T-cell (primary cell): ENCODE measurements at regions not wholly inside any gene's neighbourhood (a gene's known extent, or its start where the extent isn't known, plus 50 kb on each side); places are given as distances from the start of the nearest gene placed in this dataset.

ENCODE experiments used
- ATAC-seq, 4 experiments: fragments of 200-7000 bp in 3 of 4; fragments of 150-1000 bp in 1 of 4; cut with Tn5 transposase; replicated peaks in 1 of 4; 1 replicate in 3 of 4; 2 replicates in 1 of 4; pipeline ENCODE4 v1.10.0; 2021; ENCODE audit warnings: moderate library complexity in 3 of 4, mild to moderate bottlenecking in 2 of 4, moderate number of reproducible peaks in 1 of 4
- CTCF ChIA-PET, 2 donors: fragments of 300-600 bp; sonication (Branson Sonifier 250); formaldehyde crosslinking; loops; one replicate each; lab custom pipeline; 2022; ENCODE audit warnings: antibody characterized with exemption in 2 of 2; lab: Charles Lee
- POLR2A ChIA-PET, 2 donors: fragments of 300-600 bp; sonication (Branson Sonifier 250); formaldehyde crosslinking; loops; one replicate each; lab custom pipeline; 2022; ENCODE audit warnings: antibody characterized with exemption in 2 of 2; lab: Charles Lee
- DNase-seq, 35 experiments: peaks; one replicate each; pipeline versions ENCODE4 v3.0.0 to v3.0.0-alpha.2; 2013 to 2023
- H3K27ac ChIP-seq: one replicate; pipeline ENCODE4 v1.5.1; 2013; ENCODE audit warnings: low read length
- H3K27me3 ChIP-seq, 2 experiments: replicated peaks in 1 of 2; 1 replicate in 1 of 2; 2 replicates in 1 of 2; pipeline versions ENCODE4 v1.6.1 to v1.7.0; 2013; ENCODE audit warnings: low read length in 1 of 2, mixed read lengths in 1 of 2; ENCODE audit not compliant: control insufficient read depth in 2 of 2, insufficient read depth in 2 of 2; ENCODE audit errors: extremely low read depth in 1 of 2
- H3K36me3 ChIP-seq, 2 donors: 1 replicate in 1 of 2; 2 replicates in 1 of 2; pipeline versions ENCODE4 v1.6.1 to v1.7.0; 2013; ENCODE audit warnings: low read length in 1 of 2; ENCODE audit not compliant: control insufficient read depth in 2 of 2, insufficient read depth in 1 of 2; ENCODE audit errors: extremely low read depth in 1 of 2
- H3K4me1 ChIP-seq, 2 experiments: 1 replicate in 1 of 2; 2 replicates in 1 of 2; pipeline versions ENCODE4 v1.6.1 to v1.7.0; 2013; ENCODE audit warnings: low read length in 2 of 2, mixed read lengths in 1 of 2; ENCODE audit not compliant: insufficient read depth in 2 of 2, control insufficient read depth in 1 of 2; ENCODE audit errors: extremely low read depth in 1 of 2
- H3K4me3 ChIP-seq, 2 donors: 1 replicate in 1 of 2; 2 replicates in 1 of 2; pipeline versions ENCODE4 v1.5.1 to v1.7.0; 2013; ENCODE audit warnings: mild to moderate bottlenecking in 2 of 2, low read length in 1 of 2, moderate library complexity in 1 of 2; ENCODE audit not compliant: control insufficient read depth in 1 of 2; ENCODE audit errors: extremely low read depth in 1 of 2
- H3K9me3 ChIP-seq: 2 replicates; pipeline ENCODE4 v1.7.0; 2013
- H3K27ac Mint-ChIP-seq, 2 donors: one replicate each; pipeline ENCODE4 v1.8.0; 2020 to 2021; ENCODE audit warnings: mild to moderate bottlenecking in 2 of 2, mixed read lengths in 2 of 2
- H3K27me3 Mint-ChIP-seq, 2 donors: one replicate each; pipeline ENCODE4 v1.8.0; 2021 to 2022; ENCODE audit warnings: mixed read lengths in 2 of 2
- H3K36me3 Mint-ChIP-seq: one replicate; pipeline ENCODE4 v1.8.0; 2021; ENCODE audit warnings: mixed read lengths
- H3K4me1 Mint-ChIP-seq, 3 donors: one replicate each; pipeline ENCODE4 v1.8.0; 2020 to 2022; ENCODE audit warnings: mixed read lengths in 3 of 3, mild to moderate bottlenecking in 1 of 3
- H3K4me3 Mint-ChIP-seq, 3 donors: one replicate each; pipeline ENCODE4 v1.8.0; 2020 to 2022; ENCODE audit warnings: mild to moderate bottlenecking in 3 of 3, mixed read lengths in 3 of 3, moderate library complexity in 3 of 3
- H3K9me3 Mint-ChIP-seq, 3 donors: one replicate each; pipeline ENCODE4 v1.8.0; 2020 to 2022; ENCODE audit warnings: mixed read lengths in 3 of 3
- WGBS: methylation state at CpG from one replicate; pipeline ENCODE4 v1.1.5; 2013; ENCODE audit warnings: missing lambda C conversion rate; ENCODE audit not compliant: insufficient coverage; 5-methylcytosine and 5-hydroxymethylcytosine counted together

DNA sequence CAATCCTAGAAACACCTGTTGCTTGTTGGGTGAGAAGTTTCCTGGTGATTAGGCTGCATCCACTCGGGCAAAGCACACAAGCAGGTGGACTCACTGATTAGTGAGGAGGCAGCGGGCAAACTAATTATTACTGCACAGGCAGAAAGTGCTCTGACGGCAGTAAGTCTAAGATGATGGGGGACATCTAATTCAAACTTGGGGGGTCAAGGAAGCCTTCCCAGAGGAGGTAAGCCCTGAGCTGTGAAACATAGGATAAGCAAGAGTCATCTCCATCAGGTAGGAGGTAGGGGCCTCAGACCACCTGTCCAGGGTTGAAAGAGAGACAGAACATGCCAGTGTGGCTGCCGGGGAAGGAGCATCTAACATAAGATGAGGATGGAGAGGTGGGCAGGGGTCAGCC is 1578.4 kb upstream of the TMEM132C start:
- ATAC-seq (no peak), DNase-seq (no peak)
- Histone ChIP-seq H3K36me3 (no peaks in the 10 kb centered on the region), H3K9me3 (no peaks in the 10 kb centered on the region), H3K27ac (no peak overlapping the region), H3K27me3 (peaks cover 0 to 2% of the 10 kb centered on the region in 2 experiments), H3K4me1 (no peaks in the 10 kb centered on the region), H3K4me3 (no peak overlapping the region)
- ChIA-PET POLR2A (no interaction called here), CTCF (no interaction called here)
- 79% methylated on average over 4 of the region's 4 CpGs for WGBS
- Mint-ChIP-seq H3K4me3 (no peak overlapping the region), H3K9me3 (peaks cover 0 to 7% (median 5%) of the 10 kb centered on the region in 3 donors), H3K27me3 (no peaks in the 10 kb centered on the region), H3K36me3 (no peaks in the 10 kb centered on the region), H3K27ac (no peak overlapping the region), H3K4me1 (no peaks in the 10 kb centered on the region)

DNA sequence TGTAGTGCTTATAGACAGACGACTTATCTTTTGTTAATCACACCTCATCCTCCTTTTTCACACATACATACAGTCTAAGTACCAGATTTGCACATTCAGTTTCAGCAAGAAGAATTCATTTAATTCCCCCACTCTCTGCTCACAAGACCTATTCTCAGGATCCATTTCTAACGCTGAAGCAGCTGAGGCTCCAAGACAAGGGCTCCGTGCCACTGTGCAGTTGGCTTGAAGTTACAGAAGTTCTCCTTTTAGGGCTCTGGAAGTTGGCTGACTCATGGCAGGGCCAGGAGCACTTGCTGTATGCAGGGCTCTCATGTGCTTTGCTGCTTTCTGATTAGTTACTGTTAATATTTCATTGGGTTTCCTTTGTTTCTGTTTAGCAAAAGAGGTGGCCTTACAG is 1566.9 kb upstream of the TMEM132C start:
- Mint-ChIP-seq H3K27ac (no peak overlapping the region), H3K4me3 (no peak overlapping the region), H3K4me1 (no peaks in the 10 kb centered on the region), H3K27me3 (no peaks in the 10 kb centered on the region), H3K36me3 (no peaks in the 10 kb centered on the region), H3K9me3 (peaks cover 0 to 12% (median 5%) of the 10 kb centered on the region in 3 donors)
- Histone ChIP-seq H3K4me1 (no peaks in the 10 kb centered on the region), H3K4me3 (no peak overlapping the region), H3K9me3 (no peaks in the 10 kb centered on the region), H3K36me3 (no peaks in the 10 kb centered on the region), H3K27ac (no peak overlapping the region), H3K27me3 (no peaks in the 10 kb centered on the region)
- ChIA-PET POLR2A (no interaction called here), CTCF (no interaction called here)
- no peak for DNase-seq
- ATAC-seq: no peak
- WGBS: 94% methylated on average over 3 of the region's 3 CpGs

- Histone ChIP-seq H3K4me1 (no peaks in the 10 kb centered on the region), H3K9me3 (no peaks in the 10 kb centered on the region), H3K27ac (no peak overlapping the region), H3K36me3 (no peaks in the 10 kb centered on the region), H3K27me3 (no peaks in the 10 kb centered on the region), H3K4me3 (no peak overlapping the region)
- ATAC-seq: no peak
- peaks cover 0 to 16% (median 4%) of the 10 kb centered on the region in 3 donors for H3K9me3 Mint-ChIP-seq
- WGBS: no CpG with 5 or more reads among the region's 4 CpGs
- DNase-seq: no peak
- no peaks in the 10 kb centered on the region for H3K36me3 Mint-ChIP-seq
- peaks cover 0 to 9% (median 6%) of the 10 kb centered on the region in 3 donors for H3K4me1 Mint-ChIP-seq
- H3K4me3 Mint-ChIP-seq: no peak overlapping the region
- POLR2A ChIA-PET: no interaction called here
- no peaks in the 10 kb centered on the region for H3K27me3 Mint-ChIP-seq
- no peak overlapping the region for H3K27ac Mint-ChIP-seq
- CTCF ChIA-PET: no interaction called here
Observed at GRCh38 chr12:126704609-126705008, 1562.4 kb upstream of the TMEM132C start.

DNA sequence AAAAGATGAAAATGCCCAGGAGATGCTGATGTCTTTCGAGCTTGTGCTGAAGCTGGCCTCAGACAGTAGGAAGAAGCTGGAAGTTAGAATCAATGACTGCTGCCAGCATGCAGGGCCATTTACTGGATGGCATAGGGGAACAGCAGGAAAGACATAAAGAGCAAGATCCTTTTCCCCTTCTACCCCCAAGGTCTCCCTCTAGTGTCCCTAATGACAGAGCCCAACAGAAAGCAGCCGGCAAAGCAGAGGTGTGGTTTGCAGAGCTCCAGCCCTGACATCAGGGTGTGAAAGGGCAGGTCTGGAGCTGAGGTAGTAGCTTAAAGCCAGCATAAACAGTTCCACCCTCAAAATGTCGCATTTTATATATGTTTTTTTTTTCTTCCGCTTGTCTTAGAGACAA is 1560.7 kb upstream of the TMEM132C start:
- no peaks in the 10 kb centered on the region for H3K4me1 ChIP-seq
- no peaks in the 10 kb centered on the region for H3K27me3 Mint-ChIP-seq
- no peaks in the 10 kb centered on the region for H3K36me3 ChIP-seq
- ATAC-seq: no peak
- no peak overlapping the region for H3K27ac ChIP-seq
- ChIA-PET CTCF (no interaction called here), POLR2A (no interaction called here)
- H3K4me3 Mint-ChIP-seq: no peak overlapping the region
- DNase-seq: no peak
- peaks cover 0 to 9% (median 6%) of the 10 kb centered on the region in 3 donors for H3K4me1 Mint-ChIP-seq
- peaks cover 0 to 9% (median 0%) of the 10 kb centered on the region in 3 donors for H3K9me3 Mint-ChIP-seq
- H3K9me3 ChIP-seq: no peaks in the 10 kb centered on the region
- no peak overlapping the region for H3K27ac Mint-ChIP-seq
- no CpG with 5 or more reads among the region's 4 CpGs for WGBS
- H3K27me3 ChIP-seq: no peaks in the 10 kb centered on the region
- no peaks in the 10 kb centered on the region for H3K36me3 Mint-ChIP-seq
- H3K4me3 ChIP-seq: no peak overlapping the region

DNA sequence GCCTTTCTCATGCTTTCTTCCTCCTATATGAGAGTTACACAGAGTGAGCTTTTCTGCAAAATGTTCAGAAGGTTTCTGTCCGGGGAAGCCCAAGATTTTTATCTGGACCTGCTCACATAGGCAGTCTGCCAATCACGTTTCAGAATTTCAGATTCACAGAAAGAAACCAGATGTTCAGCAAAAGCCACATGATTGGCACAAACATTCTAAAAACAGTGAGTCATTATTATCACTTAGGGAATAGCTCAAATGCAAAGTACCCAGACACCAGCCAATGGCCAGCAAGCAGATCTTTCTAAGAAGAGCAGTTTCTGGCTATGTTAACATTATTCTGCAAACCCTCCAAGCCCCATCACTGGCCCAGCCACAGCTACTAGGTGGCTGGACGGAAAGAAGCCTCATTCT is 1558.5 kb upstream of the TMEM132C start:
- no peaks in the 10 kb centered on the region for H3K36me3 Mint-ChIP-seq
- POLR2A ChIA-PET: no interaction called here
- Histone ChIP-seq H3K36me3 (no peaks in the 10 kb centered on the region), H3K9me3 (no peaks in the 10 kb centered on the region), H3K4me3 (no peak overlapping the region), H3K27me3 (no peaks in the 10 kb centered on the region), H3K27ac (no peak overlapping the region), H3K4me1 (no peaks in the 10 kb centered on the region)
- H3K4me3 Mint-ChIP-seq: no peak overlapping the region
- WGBS: 33% methylated on average over 2 of the region's 3 CpGs
- H3K9me3 Mint-ChIP-seq: peaks cover 0 to 9% (median 0%) of the 10 kb centered on the region in 3 donors
- peaks cover 0 to 9% (median 6%) of the 10 kb centered on the region in 3 donors for H3K4me1 Mint-ChIP-seq
- CTCF ChIA-PET: no interaction called here
- H3K27me3 Mint-ChIP-seq: no peaks in the 10 kb centered on the region
- ATAC-seq (peak in 3 of 4 experiments; percentile 44 to 56 (median 45)), DNase-seq (peak in 1 of 35 experiments; percentile 10)
- H3K27ac Mint-ChIP-seq: no peak overlapping the region

DNA sequence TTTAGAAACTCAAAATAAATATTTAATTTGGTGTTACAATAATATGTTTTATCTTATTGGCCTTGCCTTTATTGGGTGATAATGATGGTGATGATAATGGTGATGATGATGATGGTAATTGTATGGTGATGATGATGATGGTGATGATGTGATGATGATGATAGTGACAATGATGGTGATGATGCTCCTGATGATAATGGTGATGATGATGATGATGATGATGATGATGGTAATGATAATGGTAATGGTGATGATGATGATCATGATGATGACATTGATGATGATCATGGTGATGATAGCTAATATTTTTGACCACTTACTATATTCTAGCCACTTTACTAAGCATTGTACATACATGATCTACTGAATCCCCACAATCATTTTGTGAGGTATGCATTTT is 1548.6 kb upstream of the TMEM132C start:
- H3K36me3 ChIP-seq: no peaks in the 10 kb centered on the region
- H3K4me3 Mint-ChIP-seq: no peak overlapping the region
- no peak overlapping the region for H3K27ac ChIP-seq

More for the DNA sequence above, 1548.6 kb upstream of the TMEM132C start:
- H3K4me1 ChIP-seq: no peaks in the 10 kb centered on the region
- Mint-ChIP-seq H3K9me3 (peaks cover 7 to 11% (median 8%) of the 10 kb centered on the region in 3 donors), H3K27me3 (peaks cover 2 to 4% of the 10 kb centered on the region in 2 donors), H3K27ac (no peak overlapping the region), H3K36me3 (no peaks in the 10 kb centered on the region), H3K4me1 (no peaks in the 10 kb centered on the region)
- H3K27me3 ChIP-seq: peaks cover 0 to 10% of the 10 kb centered on the region in 2 experiments
- ChIA-PET POLR2A (no interaction called here), CTCF (no interaction called here)
- no peaks in the 10 kb centered on the region for H3K9me3 ChIP-seq
- ATAC-seq: no peak
- H3K4me3 ChIP-seq: no peak overlapping the region
- DNase-seq: no peak
